ENCODE measurements at regions not wholly inside any gene's neighbourhood (a gene's known extent, or its start where the extent isn't known, plus 50 kb on each side); places are given as distances from the start of the nearest gene placed in this dataset.
"Not testable (repeated sequence)": the region's sequence is repeated elsewhere in the genome, so short reads cannot be mapped to it uniquely, and the experiment has no call there.

GRCh38 chr1:83238654-83239053, 760.3 kb downstream of the TTLL7 start:
- H3K4me1 ChIP-seq (ENCODE audit: control insufficient read depth, insufficient read depth, low read length); FAIRE-seq; DNase-seq (ENCODE audit: low read depth, low spot score); RAD21 ChIA-PET (ENCODE audit: unreplicated experiment); intact Hi-C loops (cut with micrococcal nuclease; ENCODE audit: unreplicated experiment); H2AFZ ChIP-seq (ENCODE audit: control insufficient read depth, low read depth, low read length); H4K20me1 ChIP-seq (ENCODE audit: control insufficient read depth, insufficient read depth); H3K27ac ChIP-seq (ENCODE audit: control insufficient read depth, insufficient read depth); BruUV-seq (replicated peaks); H3K9ac ChIP-seq (ENCODE audit: control insufficient read depth, insufficient read depth, low read length); H3K4me2 ChIP-seq (ENCODE audit: control insufficient read depth, insufficient read depth); ATAC-seq; SMC1A ChIA-PET (ENCODE audit: uncharacterized antibody, unreplicated experiment); CTCF ChIA-PET; POLR2A ChIA-PET; in situ Hi-C loops (cut with MboI); H3K79me2 ChIP-seq (ENCODE audit: control insufficient read depth, insufficient read depth, low read length); H3K27me3 ChIP-seq (replicated peaks in 1 of 2; ENCODE audit: control insufficient read depth in 2 of 2, insufficient read depth in 2 of 2, low read length in 1 of 2); H3K9me3 ChIP-seq (replicated peaks; ENCODE audit: control insufficient read depth, insufficient read depth, low read length); H3K4me3 ChIP-seq; H3K36me3 ChIP-seq (ENCODE audit: control insufficient read depth in 2 of 2, insufficient read depth in 2 of 2, low read length in 1 of 2): not testable (repeated sequence)

DNA sequence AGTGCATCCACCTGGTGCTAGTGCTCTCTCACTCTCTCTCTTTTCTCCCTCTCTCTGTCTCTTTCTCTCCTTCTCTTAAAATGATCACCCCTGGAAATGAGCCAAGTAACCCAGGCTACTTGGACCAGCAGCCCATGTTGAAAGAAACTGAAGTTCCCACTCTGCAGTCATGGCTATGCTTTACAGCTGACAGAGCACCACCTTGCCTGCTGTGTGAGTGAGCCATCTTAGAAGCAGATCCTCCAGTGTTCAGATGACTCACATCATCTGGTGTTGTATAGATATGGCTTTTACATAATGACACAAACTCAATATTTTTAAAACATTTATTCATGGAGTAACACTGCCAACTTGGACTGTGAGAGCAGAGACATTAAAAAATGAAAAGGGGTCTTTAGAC, 779.1 kb downstream of the TTLL7 start:
- FAIRE-seq; SMC1A ChIA-PET (ENCODE audit: uncharacterized antibody, unreplicated experiment); POLR2A ChIA-PET; H2AFZ ChIP-seq (ENCODE audit: control insufficient read depth, low read depth, low read length); H3K27me3 ChIP-seq (replicated peaks in 1 of 2; ENCODE audit: control insufficient read depth in 2 of 2, insufficient read depth in 2 of 2, low read length in 1 of 2); H3K4me3 ChIP-seq; in situ Hi-C loops (cut with MboI); RAD21 ChIA-PET (ENCODE audit: unreplicated experiment); intact Hi-C loops (cut with micrococcal nuclease; ENCODE audit: unreplicated experiment); H3K9me3 ChIP-seq (replicated peaks; ENCODE audit: control insufficient read depth, insufficient read depth, low read length); H3K79me2 ChIP-seq (ENCODE audit: control insufficient read depth, insufficient read depth, low read length); H3K27ac ChIP-seq (ENCODE audit: control insufficient read depth, insufficient read depth); CTCF ChIA-PET; H3K4me1 ChIP-seq (ENCODE audit: control insufficient read depth, insufficient read depth, low read length); H4K20me1 ChIP-seq (ENCODE audit: control insufficient read depth, insufficient read depth); H3K9ac ChIP-seq (ENCODE audit: control insufficient read depth, insufficient read depth, low read length); H3K4me2 ChIP-seq (ENCODE audit: control insufficient read depth, insufficient read depth); ATAC-seq; BruUV-seq (replicated peaks); H3K36me3 ChIP-seq (ENCODE audit: control insufficient read depth in 2 of 2, insufficient read depth in 2 of 2, low read length in 1 of 2); DNase-seq (ENCODE audit: low read depth, low spot score): not testable (repeated sequence)

GRCh38 chr1:83218036-83218716, 780.8 kb downstream of the TTLL7 start:
- BruUV-seq (replicated peaks); H3K27ac ChIP-seq (ENCODE audit: control insufficient read depth, insufficient read depth); intact Hi-C loops (cut with micrococcal nuclease; ENCODE audit: unreplicated experiment); H3K79me2 ChIP-seq (ENCODE audit: control insufficient read depth, insufficient read depth, low read length); H3K4me2 ChIP-seq (ENCODE audit: control insufficient read depth, insufficient read depth); H4K20me1 ChIP-seq (ENCODE audit: control insufficient read depth, insufficient read depth); in situ Hi-C loops (cut with MboI); RAD21 ChIA-PET (ENCODE audit: unreplicated experiment); H2AFZ ChIP-seq (ENCODE audit: control insufficient read depth, low read depth, low read length); H3K4me3 ChIP-seq; POLR2A ChIA-PET; ATAC-seq; H3K9ac ChIP-seq (ENCODE audit: control insufficient read depth, insufficient read depth, low read length); H3K9me3 ChIP-seq (replicated peaks; ENCODE audit: control insufficient read depth, insufficient read depth, low read length); H3K36me3 ChIP-seq (ENCODE audit: control insufficient read depth in 2 of 2, insufficient read depth in 2 of 2, low read length in 1 of 2); H3K27me3 ChIP-seq (replicated peaks in 1 of 2; ENCODE audit: control insufficient read depth in 2 of 2, insufficient read depth in 2 of 2, low read length in 1 of 2); FAIRE-seq; DNase-seq (ENCODE audit: low read depth, low spot score); H3K4me1 ChIP-seq (ENCODE audit: control insufficient read depth, insufficient read depth, low read length); CTCF ChIA-PET; SMC1A ChIA-PET (ENCODE audit: uncharacterized antibody, unreplicated experiment): not testable (repeated sequence)
- WGBS (ENCODE audit: insufficient coverage, insufficient replicate concordance, low lambda C conversion rate, missing lambda C conversion rate) = 28% methylated on average over 5 of the region's 5 CpGs

GRCh38 chr1:83214317-83214716, 784.6 kb downstream of the TTLL7 start:
- H3K27me3 ChIP-seq (replicated peaks in 1 of 2; ENCODE audit: control insufficient read depth in 2 of 2, insufficient read depth in 2 of 2, low read length in 1 of 2); H4K20me1 ChIP-seq (ENCODE audit: control insufficient read depth, insufficient read depth); BruUV-seq (replicated peaks); in situ Hi-C loops (cut with MboI); H3K79me2 ChIP-seq (ENCODE audit: control insufficient read depth, insufficient read depth, low read length); DNase-seq (ENCODE audit: low read depth, low spot score); H3K9me3 ChIP-seq (replicated peaks; ENCODE audit: control insufficient read depth, insufficient read depth, low read length); intact Hi-C loops (cut with micrococcal nuclease; ENCODE audit: unreplicated experiment); H3K9ac ChIP-seq (ENCODE audit: control insufficient read depth, insufficient read depth, low read length); H3K4me1 ChIP-seq (ENCODE audit: control insufficient read depth, insufficient read depth, low read length); SMC1A ChIA-PET (ENCODE audit: uncharacterized antibody, unreplicated experiment); CTCF ChIA-PET; H3K4me3 ChIP-seq; H3K36me3 ChIP-seq (ENCODE audit: control insufficient read depth in 2 of 2, insufficient read depth in 2 of 2, low read length in 1 of 2); H3K27ac ChIP-seq (ENCODE audit: control insufficient read depth, insufficient read depth); FAIRE-seq; H3K4me2 ChIP-seq (ENCODE audit: control insufficient read depth, insufficient read depth); RAD21 ChIA-PET (ENCODE audit: unreplicated experiment); H2AFZ ChIP-seq (ENCODE audit: control insufficient read depth, low read depth, low read length); ATAC-seq; POLR2A ChIA-PET: not testable (repeated sequence)
